ENCODE measurements at regions not wholly inside any gene's neighbourhood (a gene's known extent, or its start where the extent isn't known, plus 50 kb on each side); places are given as distances from the start of the nearest gene placed in this dataset.

GRCh38 chr2:38152913-38153312 is 77.0 kb upstream of the CYP1B1 start:
- TF ChIP-seq POLR2AphosphoS5 (IDR thresholded peaks at IDR 0.05), result no peak
- TF ChIP-seq EP300 (IDR thresholded peaks at IDR 0.05), result no peak

All from suprapubic skin (tissue), 4 donors.